ENCODE measurements at regions not wholly inside any gene's neighbourhood (a gene's known extent, or its start where the extent isn't known, plus 50 kb on each side); places are given as distances from the start of the nearest gene placed in this dataset.

- TF ChIP-seq CTCF (IDR thresholded peaks at IDR 0.05) (no peak), POLR2A (IDR thresholded peaks at IDR 0.05; ENCODE audit: low read depth) (no peak), POLR2AphosphoS5 (IDR thresholded peaks at IDR 0.05) (no peak), EP300 (IDR thresholded peaks at IDR 0.05) (no peak)
Observed at GRCh38 chr2:9092383-9093282, 89.1 kb upstream of the MBOAT2 start.

Measured in esophagus muscularis mucosa (tissue), 4 donors.